Mesenchymal stem cell (in vitro differentiated cells and primary cell): ENCODE measurements at regions not wholly inside any gene's neighbourhood (a gene's known extent, or its start where the extent isn't known, plus 50 kb on each side); places are given as distances from the start of the nearest gene placed in this dataset.

Source experiments
- DNase-seq: peaks from one replicate; pipeline ENCODE4 v3.0.0-alpha.2; 2013
- H2AFZ ChIP-seq: one replicate; pipeline ENCODE4 v1.6.1; 2013; ENCODE audit warnings: low read depth, mild to moderate bottlenecking, control low read depth, inconsistent platforms, low read length, moderate library complexity
- H2AK5ac ChIP-seq: 2 replicates; pipeline ENCODE4 v1.6.1; 2013; ENCODE audit warnings: low read length, moderate library complexity, mild to moderate bottlenecking, inconsistent platforms; ENCODE audit not compliant: severe bottlenecking
- H2BK120ac ChIP-seq: one replicate; pipeline ENCODE4 v1.6.1; 2013; ENCODE audit warnings: low read depth, mild to moderate bottlenecking, inconsistent platforms, low read length, moderate library complexity
- H2BK12ac ChIP-seq, 2 experiments: one replicate each; pipeline ENCODE4 v1.6.1; 2013; ENCODE audit warnings: inconsistent platforms in 2 of 2, low read length in 2 of 2, mild to moderate bottlenecking in 2 of 2, moderate library complexity in 2 of 2, control low read depth in 1 of 2
- H2BK15ac ChIP-seq: one replicate; pipeline ENCODE4 v1.6.1; 2013; ENCODE audit warnings: mild to moderate bottlenecking, low read depth, inconsistent platforms; ENCODE audit not compliant: poor library complexity, severe bottlenecking
- H2BK5ac ChIP-seq: 2 replicates; pipeline ENCODE4 v1.6.1; 2013; ENCODE audit warnings: low read depth, mild to moderate bottlenecking, low read length, control low read depth, inconsistent platforms; ENCODE audit not compliant: poor library complexity, severe bottlenecking
- H3K14ac ChIP-seq, 2 experiments: one replicate each; pipeline ENCODE4 v1.6.1; 2013; ENCODE audit warnings: inconsistent platforms in 2 of 2, low read length in 2 of 2, control low read depth in 1 of 2, mild to moderate bottlenecking in 1 of 2, moderate library complexity in 1 of 2
- H3K18ac ChIP-seq, 2 experiments: one replicate each; pipeline ENCODE4 v1.6.1; 2013; ENCODE audit warnings: inconsistent platforms in 2 of 2, low read length in 2 of 2, control low read depth in 1 of 2, low read depth in 1 of 2, mild to moderate bottlenecking in 1 of 2
- H3K23ac ChIP-seq, 2 experiments: one replicate each; pipeline ENCODE4 v1.6.1; 2013; ENCODE audit warnings: inconsistent platforms in 2 of 2, low read length in 2 of 2, mild to moderate bottlenecking in 2 of 2, moderate library complexity in 2 of 2, control low read depth in 1 of 2
- H3K27ac ChIP-seq: 2 replicates; pipeline ENCODE4 v1.5.1; 2013; ENCODE audit warnings: mild to moderate bottlenecking, moderate library complexity, low read length, control low read depth, inconsistent platforms; ENCODE audit not compliant: poor library complexity, severe bottlenecking
- H3K27me3 ChIP-seq, 2 experiments: 2 replicates each; pipeline versions ENCODE4 v1.6.1 to v1.7.0; 2013; ENCODE audit warnings: low read length in 2 of 2, mild to moderate bottlenecking in 2 of 2, moderate library complexity in 2 of 2, control low read depth in 1 of 2, inconsistent platforms in 1 of 2; ENCODE audit not compliant: control insufficient read depth in 1 of 2, insufficient read depth in 1 of 2
- H3K36me3 ChIP-seq, 2 experiments: 2 replicates each; pipeline versions ENCODE4 v1.6.1 to v1.7.0; 2013; ENCODE audit warnings: low read length in 2 of 2, control low read depth in 1 of 2, inconsistent platforms in 1 of 2, low read depth in 1 of 2, mild to moderate bottlenecking in 1 of 2; ENCODE audit not compliant: insufficient read depth in 2 of 2, control insufficient read depth in 1 of 2
- H3K4ac ChIP-seq, 2 experiments: one replicate each; pipeline ENCODE4 v1.6.1; 2013; ENCODE audit warnings: inconsistent platforms in 2 of 2, low read length in 2 of 2, mild to moderate bottlenecking in 2 of 2, moderate library complexity in 2 of 2, control low read depth in 1 of 2, low read depth in 1 of 2
- H3K4me1 ChIP-seq: 2 replicates; pipeline ENCODE4 v1.6.1; 2013; ENCODE audit warnings: low read depth, low read length, control low read depth; ENCODE audit not compliant: control insufficient read depth, insufficient read depth
- H3K4me2 ChIP-seq: 2 replicates; pipeline ENCODE4 v1.6.1; 2013; ENCODE audit warnings: low read length, mild to moderate bottlenecking, inconsistent platforms; ENCODE audit not compliant: poor library complexity, severe bottlenecking
- H3K4me3 ChIP-seq, 2 experiments: 2 replicates each; pipeline versions ENCODE4 v1.5.1 to v1.7.0; 2013; ENCODE audit warnings: low read length in 2 of 2, mild to moderate bottlenecking in 2 of 2, control low read depth in 1 of 2, low read depth in 1 of 2; ENCODE audit not compliant: insufficient read depth in 1 of 2
- H3K79me1 ChIP-seq: replicated peaks from 2 replicates; pipeline ENCODE4 v1.6.1; 2013; ENCODE audit warnings: mild to moderate bottlenecking, control low read depth, low read length, inconsistent platforms; ENCODE audit not compliant: poor library complexity, severe bottlenecking
- H3K9ac ChIP-seq: 2 replicates; pipeline ENCODE4 v1.7.0; 2013; ENCODE audit warnings: mild to moderate bottlenecking, low read length, moderate library complexity
- H3K9me3 ChIP-seq: 2 replicates; pipeline ENCODE4 v1.7.0; 2013; ENCODE audit warnings: mild to moderate bottlenecking, low read length; ENCODE audit not compliant: control insufficient read depth
- H4K8ac ChIP-seq: one replicate; pipeline ENCODE4 v1.6.1; 2013; ENCODE audit warnings: inconsistent platforms, mild to moderate bottlenecking, low read length, moderate library complexity
- H4K91ac ChIP-seq: one replicate; pipeline ENCODE4 v1.6.1; 2013; ENCODE audit warnings: mild to moderate bottlenecking, low read length, inconsistent platforms
- WGBS: methylation state at CpG from one replicate; pipeline ENCODE4 v1.1.7; 2013; ENCODE audit warnings: mixed read lengths; 5-methylcytosine and 5-hydroxymethylcytosine counted together

- Histone ChIP-seq H4K91ac (peak overlapping the region; percentile 78), H3K79me1 (no peaks in the 10 kb centered on the region), H3K18ac (peak overlapping the region in 1 of 2 experiments; percentile 31), H3K9ac (peak overlapping the region; percentile 6), H3K4ac (no peak overlapping the region), H3K23ac (no peak overlapping the region), H2BK5ac (no peak overlapping the region), H3K14ac (no peak overlapping the region), H3K4me2 (no peak overlapping the region), H2BK12ac (peak overlapping the region; percentile 34 to 40), H2AFZ (no peak overlapping the region), H3K4me3 (no peak overlapping the region), H3K9me3 (no peaks in the 10 kb centered on the region), H2AK5ac (no peak overlapping the region), H3K4me1 (no peaks in the 10 kb centered on the region), H3K36me3 (no peaks in the 10 kb centered on the region), H2BK15ac (peak overlapping the region; percentile 80), H2BK120ac (no peak overlapping the region), H4K8ac (peak overlapping the region; percentile 78), H3K27me3 (no peaks in the 10 kb centered on the region), H3K27ac (no peak overlapping the region)
- WGBS: 80% methylated on average over 7 of the region's 7 CpGs
- peak; percentile 39 for DNase-seq
Observed at GRCh38 chr10:4061441-4061951, 276.5 kb upstream of the KLF6 start.

GRCh38 chr10:4059471-4060138 is 274.6 kb upstream of the KLF6 start:
- Histone ChIP-seq H3K4me3 (no peak overlapping the region), H3K14ac (no peak overlapping the region), H2BK5ac (no peak overlapping the region), H3K79me1 (no peaks in the 10 kb centered on the region), H3K27ac (no peak overlapping the region), H2BK15ac (no peak overlapping the region), H3K4me2 (no peak overlapping the region), H3K9ac (no peak overlapping the region), H3K9me3 (no peaks in the 10 kb centered on the region), H4K8ac (no peak overlapping the region), H3K18ac (peak overlapping the region in 1 of 2 experiments; percentile 61), H2BK120ac (peak overlapping the region; percentile 9), H3K4ac (peak overlapping the region in 1 of 2 experiments; percentile 2), H2BK12ac (peak overlapping the region; percentile 22 to 33), H3K4me1 (no peaks in the 10 kb centered on the region), H2AFZ (no peak overlapping the region), H4K91ac (no peak overlapping the region), H3K36me3 (no peaks in the 10 kb centered on the region), H3K27me3 (no peaks in the 10 kb centered on the region), H2AK5ac (no peak overlapping the region), H3K23ac (no peak overlapping the region)
- WGBS: 82% methylated on average over 10 of the region's 11 CpGs
- DNase-seq: no peak

- H3K36me3 ChIP-seq: no peaks in the 10 kb centered on the region
- H3K27me3 ChIP-seq: no peaks in the 10 kb centered on the region
- no peak for DNase-seq
- no peak overlapping the region for H3K27ac ChIP-seq
- H2BK12ac ChIP-seq: peak overlapping the region; percentile 59 to 78
- no peak overlapping the region for H2BK120ac ChIP-seq
- no peak overlapping the region for H3K9ac ChIP-seq
- H3K18ac ChIP-seq: peak overlapping the region; percentile 33 to 54
- H2AK5ac ChIP-seq: no peak overlapping the region
- no peak overlapping the region for H2AFZ ChIP-seq
- no peak overlapping the region for H2BK5ac ChIP-seq
- peak overlapping the region; percentile 33 for H4K8ac ChIP-seq
- H3K14ac ChIP-seq: no peak overlapping the region
- H3K4me3 ChIP-seq: no peak overlapping the region
- 77% methylated on average over 8 of the region's 10 CpGs for WGBS
- H3K4ac ChIP-seq: peak overlapping the region; percentile 13 to 33
- H3K79me1 ChIP-seq: no peaks in the 10 kb centered on the region
- H4K91ac ChIP-seq: no peak overlapping the region
- no peak overlapping the region for H2BK15ac ChIP-seq
- no peaks in the 10 kb centered on the region for H3K4me1 ChIP-seq
- no peak overlapping the region for H3K23ac ChIP-seq
- no peak overlapping the region for H3K4me2 ChIP-seq
- H3K9me3 ChIP-seq: no peaks in the 10 kb centered on the region
Observed at GRCh38 chr10:4058514-4059029, 273.6 kb upstream of the KLF6 start.

- Histone ChIP-seq H2BK15ac (no peak overlapping the region), H2BK12ac (peak overlapping the region in 1 of 2 experiments; percentile 59), H3K4ac (peak overlapping the region in 1 of 2 experiments; percentile 13), H2AK5ac (no peak overlapping the region), H3K23ac (no peak overlapping the region), H3K27ac (no peak overlapping the region), H4K91ac (no peak overlapping the region), H3K14ac (no peak overlapping the region), H4K8ac (no peak overlapping the region), H3K18ac (no peak overlapping the region), H3K9ac (no peak overlapping the region), H3K36me3 (no peaks in the 10 kb centered on the region), H3K79me1 (no peaks in the 10 kb centered on the region), H3K9me3 (no peaks in the 10 kb centered on the region), H3K4me3 (no peak overlapping the region), H3K27me3 (no peaks in the 10 kb centered on the region), H3K4me2 (no peak overlapping the region), H2AFZ (no peak overlapping the region), H3K4me1 (no peaks in the 10 kb centered on the region), H2BK120ac (no peak overlapping the region), H2BK5ac (no peak overlapping the region)
- DNase-seq: no peak
- WGBS: 97% methylated on average over 5 of the region's 6 CpGs
Observed at GRCh38 chr10:4057725-4058513, 272.9 kb upstream of the KLF6 start.
